ENCODE measurements at regions not wholly inside any gene's neighbourhood (a gene's known extent, or its start where the extent isn't known, plus 50 kb on each side); places are given as distances from the start of the nearest gene placed in this dataset.

DNA sequence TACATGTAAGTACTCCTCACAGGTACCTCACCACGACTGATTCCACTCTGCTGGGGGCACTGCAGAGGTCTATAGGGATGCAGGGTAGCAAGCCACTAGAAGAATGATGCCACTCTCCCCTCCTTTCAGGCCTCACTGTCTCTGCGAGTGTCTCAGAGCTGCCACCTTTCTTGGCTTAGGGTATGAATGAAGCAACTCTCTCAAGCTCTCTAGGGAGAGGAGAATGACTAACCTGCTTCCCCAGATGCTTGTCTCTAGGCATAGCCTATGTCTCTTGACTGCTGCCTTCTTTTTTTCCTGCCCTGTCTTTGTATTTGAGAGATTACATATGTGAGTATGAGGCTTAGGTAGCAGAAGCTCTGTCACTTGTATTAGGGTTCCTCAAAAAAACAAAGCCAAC, 566.5 kb upstream of the ATP2B1 start:
- Histone ChIP-seq H3K27me3 (ENCODE audit: control insufficient read depth, insufficient read depth, low read length) (no peaks in the 10 kb centered on the region), H3K27ac (ENCODE audit: insufficient read depth, low read length, poor library complexity, severe bottlenecking) (no peak overlapping the region)

DNA sequence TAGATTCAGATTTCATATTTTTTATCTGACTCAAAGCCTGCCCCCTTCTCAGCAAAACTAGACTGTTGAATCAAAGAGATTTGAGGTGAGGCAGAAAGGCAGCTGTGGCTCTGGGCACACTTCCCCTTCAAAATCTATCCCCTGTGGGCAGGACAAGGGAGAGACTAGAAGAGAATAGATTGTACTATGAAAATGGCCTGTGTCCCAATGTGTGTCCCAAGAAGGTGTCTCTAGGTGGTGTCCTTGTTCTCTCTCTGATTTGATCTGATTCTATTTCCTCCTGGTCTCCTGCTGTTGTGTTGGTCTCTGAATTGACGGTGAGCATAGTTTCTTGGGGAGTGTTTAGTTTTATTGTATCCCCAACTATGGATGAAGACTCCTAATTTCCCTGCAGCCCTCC, 565.8 kb upstream of the ATP2B1 start:
- peaks cover 0 to 2% (median 0%) of the 10 kb centered on the region in 7 donors for H3K9me3 Mint-ChIP-seq
- no peak overlapping the region for H3K27ac Mint-ChIP-seq
- no peak overlapping the region for H3K4me3 Mint-ChIP-seq
- H3K9me3 ChIP-seq (ENCODE audit: control insufficient read depth in 2 of 2, low read length in 2 of 2), result no peaks in the 10 kb centered on the region
- H3K4me3 ChIP-seq (ENCODE audit: low read depth, low read length), result no peak overlapping the region
- H3K4me1 ChIP-seq (ENCODE audit: control insufficient read depth, insufficient read depth, low read length, poor library complexity, severe bottlenecking), result no peaks in the 10 kb centered on the region
- no peak for ATAC-seq (ENCODE audit: low read depth in 2 of 2)
- H3K4me1 Mint-ChIP-seq, result no peaks in the 10 kb centered on the region
- H3K27ac ChIP-seq (ENCODE audit: insufficient read depth, low read length, poor library complexity, severe bottlenecking), result no peak overlapping the region
- no peaks in the 10 kb centered on the region for H3K36me3 Mint-ChIP-seq
- DNase-seq, result no peak
- H3K36me3 ChIP-seq (ENCODE audit: control insufficient read depth, insufficient read depth, low read length), result no peaks in the 10 kb centered on the region
- H3K27me3 ChIP-seq (ENCODE audit: control insufficient read depth, insufficient read depth, low read length), result no peaks in the 10 kb centered on the region
- H3K27me3 Mint-ChIP-seq, result no peaks in the 10 kb centered on the region

More for the DNA sequence above, 566.5 kb upstream of the ATP2B1 start:
- ATAC-seq (ENCODE audit: low read depth in 2 of 2), result no peak
- Mint-ChIP-seq H3K36me3 (no peaks in the 10 kb centered on the region), H3K27me3 (no peaks in the 10 kb centered on the region), H3K9me3 (peaks cover 0 to 4% (median 0%) of the 10 kb centered on the region in 7 donors), H3K4me3 (no peak overlapping the region), H3K27ac (no peak overlapping the region), H3K4me1 (no peaks in the 10 kb centered on the region)
- no peak for DNase-seq
- Histone ChIP-seq H3K4me1 (ENCODE audit: control insufficient read depth, insufficient read depth, low read length, poor library complexity, severe bottlenecking) (no peaks in the 10 kb centered on the region), H3K36me3 (ENCODE audit: control insufficient read depth, insufficient read depth, low read length) (no peaks in the 10 kb centered on the region), H3K4me3 (ENCODE audit: low read depth, low read length) (no peak overlapping the region), H3K9me3 (ENCODE audit: control insufficient read depth in 2 of 2, low read length in 2 of 2) (no peaks in the 10 kb centered on the region)

DNA sequence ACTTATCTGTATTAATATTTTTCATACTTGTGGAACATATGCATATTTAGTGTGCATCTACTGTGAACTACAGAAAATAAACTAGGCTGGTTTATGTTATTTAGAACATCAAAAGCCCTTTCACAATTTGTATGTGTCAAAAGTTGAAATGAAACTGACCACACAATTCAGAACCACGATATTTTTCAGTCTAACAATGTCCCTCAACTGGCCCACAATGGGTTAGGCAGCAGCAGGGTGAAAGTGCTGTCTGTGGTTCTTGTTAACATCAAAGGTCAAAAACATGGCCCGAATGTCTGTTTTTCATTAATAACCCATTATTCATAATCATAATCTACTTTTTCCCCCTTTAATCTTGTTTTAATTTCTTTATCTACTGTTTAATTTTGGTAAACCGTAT, 559.9 kb upstream of the ATP2B1 start:
- Histone ChIP-seq H3K36me3 (ENCODE audit: control insufficient read depth, insufficient read depth, low read length) (no peaks in the 10 kb centered on the region), H3K4me3 (ENCODE audit: low read depth, low read length) (no peak overlapping the region), H3K27me3 (ENCODE audit: control insufficient read depth, insufficient read depth, low read length) (no peaks in the 10 kb centered on the region), H3K9me3 (ENCODE audit: control insufficient read depth in 2 of 2, low read length in 2 of 2) (no peaks in the 10 kb centered on the region), H3K4me1 (ENCODE audit: control insufficient read depth, insufficient read depth, low read length, poor library complexity, severe bottlenecking) (no peaks in the 10 kb centered on the region), H3K27ac (ENCODE audit: insufficient read depth, low read length, poor library complexity, severe bottlenecking) (no peak overlapping the region)
- no peak for ATAC-seq (ENCODE audit: low read depth in 2 of 2)
- Mint-ChIP-seq H3K9me3 (no peaks in the 10 kb centered on the region), H3K4me1 (no peaks in the 10 kb centered on the region), H3K27ac (no peak overlapping the region), H3K27me3 (no peaks in the 10 kb centered on the region), H3K4me3 (no peak overlapping the region), H3K36me3 (no peaks in the 10 kb centered on the region)
- DNase-seq, result no peak

GRCh38 chr12:90262251-90262650, 553.6 kb upstream of the ATP2B1 start:
- no peak for ATAC-seq (ENCODE audit: low read depth in 2 of 2)

GRCh38 chr12:90261283-90261682, 552.6 kb upstream of the ATP2B1 start:
- Mint-ChIP-seq H3K9me3 (no peaks in the 10 kb centered on the region), H3K4me3 (no peak overlapping the region), H3K36me3 (no peaks in the 10 kb centered on the region), H3K27me3 (peaks cover 10% of the 10 kb centered on the region), H3K27ac (no peak overlapping the region), H3K4me1 (no peaks in the 10 kb centered on the region)
- H3K27me3 ChIP-seq (ENCODE audit: control insufficient read depth, insufficient read depth, low read length), result no peaks in the 10 kb centered on the region
- H3K36me3 ChIP-seq (ENCODE audit: control insufficient read depth, insufficient read depth, low read length), result no peaks in the 10 kb centered on the region
- H3K4me3 ChIP-seq (ENCODE audit: low read depth, low read length), result no peak overlapping the region
- no peak for ATAC-seq (ENCODE audit: low read depth in 2 of 2)
- no peaks in the 10 kb centered on the region for H3K9me3 ChIP-seq (ENCODE audit: control insufficient read depth in 2 of 2, low read length in 2 of 2)
- H3K27ac ChIP-seq (ENCODE audit: insufficient read depth, low read length, poor library complexity, severe bottlenecking), result no peak overlapping the region
- DNase-seq, result no peak
- no peaks in the 10 kb centered on the region for H3K4me1 ChIP-seq (ENCODE audit: control insufficient read depth, insufficient read depth, low read length, poor library complexity, severe bottlenecking)

More at GRCh38 chr12:90262251-90262650, 553.6 kb upstream of the ATP2B1 start:
- Mint-ChIP-seq H3K9me3 (no peaks in the 10 kb centered on the region), H3K27me3 (peaks cover 10% of the 10 kb centered on the region), H3K4me1 (no peaks in the 10 kb centered on the region), H3K27ac (no peak overlapping the region), H3K36me3 (no peaks in the 10 kb centered on the region), H3K4me3 (no peak overlapping the region)
- no peaks in the 10 kb centered on the region for H3K9me3 ChIP-seq (ENCODE audit: control insufficient read depth in 2 of 2, low read length in 2 of 2)
- H3K36me3 ChIP-seq (ENCODE audit: control insufficient read depth, insufficient read depth, low read length), result no peaks in the 10 kb centered on the region
- H3K27me3 ChIP-seq (ENCODE audit: control insufficient read depth, insufficient read depth, low read length), result no peaks in the 10 kb centered on the region
- H3K4me1 ChIP-seq (ENCODE audit: control insufficient read depth, insufficient read depth, low read length, poor library complexity, severe bottlenecking), result no peaks in the 10 kb centered on the region
- no peak for DNase-seq
- no peak overlapping the region for H3K27ac ChIP-seq (ENCODE audit: insufficient read depth, low read length, poor library complexity, severe bottlenecking)
- H3K4me3 ChIP-seq (ENCODE audit: low read depth, low read length), result no peak overlapping the region

GRCh38 chr12:90260136-90260535, 551.5 kb upstream of the ATP2B1 start:
- H3K4me1 Mint-ChIP-seq, result no peaks in the 10 kb centered on the region
- no peaks in the 10 kb centered on the region for H3K9me3 Mint-ChIP-seq
- H3K9me3 ChIP-seq (ENCODE audit: control insufficient read depth in 2 of 2, low read length in 2 of 2), result no peaks in the 10 kb centered on the region
- H3K4me3 Mint-ChIP-seq, result no peak overlapping the region
- no peak overlapping the region for H3K4me3 ChIP-seq (ENCODE audit: low read depth, low read length)
- no peaks in the 10 kb centered on the region for H3K36me3 ChIP-seq (ENCODE audit: control insufficient read depth, insufficient read depth, low read length)
- no peak overlapping the region for H3K27ac ChIP-seq (ENCODE audit: insufficient read depth, low read length, poor library complexity, severe bottlenecking)
- no peaks in the 10 kb centered on the region for H3K4me1 ChIP-seq (ENCODE audit: control insufficient read depth, insufficient read depth, low read length, poor library complexity, severe bottlenecking)
- H3K27me3 Mint-ChIP-seq, result peaks cover 10% of the 10 kb centered on the region
- ATAC-seq (ENCODE audit: low read depth in 2 of 2) (no peak), DNase-seq (no peak)
- H3K27ac Mint-ChIP-seq, result no peak overlapping the region
- H3K36me3 Mint-ChIP-seq, result no peaks in the 10 kb centered on the region
- H3K27me3 ChIP-seq (ENCODE audit: control insufficient read depth, insufficient read depth, low read length), result no peaks in the 10 kb centered on the region

DNA sequence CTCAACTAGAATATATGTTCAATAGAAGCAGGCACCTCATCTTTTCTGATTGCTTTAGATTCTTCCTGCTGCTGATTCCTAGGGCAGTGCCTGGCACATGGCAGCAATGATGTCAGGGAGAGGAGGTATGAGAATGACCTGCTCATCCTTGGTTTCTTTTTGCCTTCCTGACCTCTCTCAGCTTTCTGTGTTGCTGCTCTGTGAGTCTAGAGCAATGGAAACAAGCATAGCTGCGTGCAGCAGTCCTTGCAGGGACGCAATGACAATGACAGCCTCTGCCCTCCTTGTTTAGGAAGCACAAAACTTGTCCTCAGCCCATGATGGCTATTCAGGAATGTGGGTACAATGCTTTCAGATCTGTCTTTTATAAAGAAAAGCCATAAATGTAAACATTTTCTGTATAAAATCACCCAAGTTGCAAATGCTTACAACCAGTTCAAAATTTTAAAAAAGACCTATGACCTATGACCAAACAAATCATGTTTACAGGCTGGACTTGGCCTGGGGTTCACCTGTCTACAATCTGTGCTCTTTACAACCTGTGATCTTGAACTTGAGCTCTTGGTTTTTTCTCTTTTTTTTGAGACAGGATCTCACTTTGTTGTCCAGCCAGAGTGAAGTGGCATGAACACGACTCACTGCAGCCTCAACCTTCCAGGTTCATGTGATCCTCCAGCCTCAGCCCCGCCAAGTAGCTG, 549.4 kb upstream of the ATP2B1 start:
- H3K9me3 ChIP-seq (ENCODE audit: control insufficient read depth in 2 of 2, low read length in 2 of 2), result no peaks in the 10 kb centered on the region
- no peak for ATAC-seq (ENCODE audit: low read depth in 2 of 2)
- Mint-ChIP-seq H3K4me1 (peaks cover 5 to 10% (median 8%) of the 10 kb centered on the region in 4 donors), H3K27ac (no peak overlapping the region), H3K27me3 (peaks cover 6% of the 10 kb centered on the region), H3K36me3 (no peaks in the 10 kb centered on the region), H3K9me3 (no peaks in the 10 kb centered on the region), H3K4me3 (no peak overlapping the region)
- DNase-seq, result no peak
- H3K4me3 ChIP-seq (ENCODE audit: low read depth, low read length), result no peak overlapping the region
- no peak overlapping the region for H3K27ac ChIP-seq (ENCODE audit: insufficient read depth, low read length, poor library complexity, severe bottlenecking)
- peaks cover 5% of the 10 kb centered on the region for H3K4me1 ChIP-seq (ENCODE audit: control insufficient read depth, insufficient read depth, low read length, poor library complexity, severe bottlenecking)
- H3K36me3 ChIP-seq (ENCODE audit: control insufficient read depth, insufficient read depth, low read length), result no peaks in the 10 kb centered on the region
- no peaks in the 10 kb centered on the region for H3K27me3 ChIP-seq (ENCODE audit: control insufficient read depth, insufficient read depth, low read length)

- no peak for ATAC-seq (ENCODE audit: low read depth in 2 of 2)
Measured at GRCh38 chr12:90254796-90255195, 546.2 kb upstream of the ATP2B1 start.

More at GRCh38 chr12:90254796-90255195, 546.2 kb upstream of the ATP2B1 start:
- Mint-ChIP-seq H3K9me3 (no peaks in the 10 kb centered on the region), H3K36me3 (no peaks in the 10 kb centered on the region), H3K4me3 (no peak overlapping the region), H3K27ac (no peak overlapping the region), H3K27me3 (peaks cover 4% of the 10 kb centered on the region), H3K4me1 (peaks cover 5 to 23% (median 9%) of the 10 kb centered on the region in 4 donors)
- no peaks in the 10 kb centered on the region for H3K27me3 ChIP-seq (ENCODE audit: control insufficient read depth, insufficient read depth, low read length)
- no peak overlapping the region for H3K4me3 ChIP-seq (ENCODE audit: low read depth, low read length)
- H3K36me3 ChIP-seq (ENCODE audit: control insufficient read depth, insufficient read depth, low read length), result no peaks in the 10 kb centered on the region
- no peak for DNase-seq
- no peaks in the 10 kb centered on the region for H3K9me3 ChIP-seq (ENCODE audit: control insufficient read depth in 2 of 2, low read length in 2 of 2)
- no peak overlapping the region for H3K27ac ChIP-seq (ENCODE audit: insufficient read depth, low read length, poor library complexity, severe bottlenecking)
- H3K4me1 ChIP-seq (ENCODE audit: control insufficient read depth, insufficient read depth, low read length, poor library complexity, severe bottlenecking), result peaks cover 5% of the 10 kb centered on the region

Data from CD4-positive, CD25-positive, alpha-beta regulatory T cell (primary cell).